GM12878 (cell line): ENCODE measurements at regions not wholly inside any gene's neighbourhood (a gene's known extent, or its start where the extent isn't known, plus 50 kb on each side); places are given as distances from the start of the nearest gene placed in this dataset.
"Not testable (repeated sequence)": the region's sequence is repeated elsewhere in the genome, so short reads cannot be mapped to it uniquely, and the experiment has no call there.

ENCODE experiments used
- ATAC-seq: fragments of 200-7000 bp; cut with Tn5 transposase; 3 replicates; pipeline ENCODE4 v1.9.1; 2020; ENCODE audit warnings: mild to moderate bottlenecking, moderate library complexity
- BruUV-seq: library from RNA; stranded (reverse); fragments of 400-500 nt; replicated peaks from 2 replicates; lab custom pipeline; 2021; lab: Mats Ljungman, UMichigan
- CTCF ChIA-PET: fragments of 300-600 bp; sonication (Branson Sonifier 250); formaldehyde crosslinking; extraction: SDS; loops from one replicate; lab custom pipeline; 2021; ENCODE audit warnings: inconsistent platforms; lab: Yijun Ruan, JAX
- POLR2A ChIA-PET: fragments of 350-600 bp; formaldehyde crosslinking; extraction: SDS; loops from one replicate; lab custom pipeline; 2021; ENCODE audit warnings: inconsistent platforms; lab: Charles Lee
- RAD21 ChIA-PET: fragments of 300-600 bp; sonication (Branson Sonifier 250); formaldehyde crosslinking; loops from one replicate; lab custom pipeline; 2023; ENCODE audit warnings: antibody characterized with exemption; ENCODE audit not compliant: unreplicated experiment; lab: Charles Lee
- SMC1A ChIA-PET: fragments of 300-600 bp; sonication (Branson Sonifier 250); formaldehyde crosslinking; loops from one replicate; lab custom pipeline; 2023; ENCODE audit not compliant: unreplicated experiment, uncharacterized antibody; lab: Charles Lee
- DNase-seq: peaks from one replicate; pipeline ENCODE4 v3.0.0-alpha.2; 2011; ENCODE audit warnings: low read depth, low spot score
- FAIRE-seq: peaks from 3 replicates; lab custom pipeline; 2011; peaks lifted over from hg19 to GRCh38; lab: Jason Lieb, UNC
- H2AFZ ChIP-seq: 2 replicates; pipeline ENCODE4 v1.6.0; 2011; ENCODE audit warnings: low read depth, low read length, control low read depth; ENCODE audit not compliant: control insufficient read depth
- H3K27ac ChIP-seq: 2 replicates; pipeline ENCODE4 v1.5.1; 2011; ENCODE audit warnings: control low read depth; ENCODE audit not compliant: control insufficient read depth, insufficient read depth
- H3K27me3 ChIP-seq, 2 experiments: replicated peaks in 1 of 2; 2 replicates each; pipeline versions ENCODE4 v1.6.0 to v1.6.1; 2011; ENCODE audit warnings: low read length in 1 of 2; ENCODE audit not compliant: control insufficient read depth in 2 of 2, insufficient read depth in 2 of 2
- H3K36me3 ChIP-seq, 2 experiments: 2 replicates each; pipeline ENCODE4 v1.5.1; 2011; ENCODE audit warnings: low read length in 1 of 2; ENCODE audit not compliant: control insufficient read depth in 2 of 2, insufficient read depth in 2 of 2
- H3K4me1 ChIP-seq: 2 replicates; pipeline ENCODE4 v1.6.1; 2011; ENCODE audit warnings: mild to moderate bottlenecking, low read length, moderate library complexity, mixed read lengths; ENCODE audit not compliant: control insufficient read depth, insufficient read depth
- H3K4me2 ChIP-seq: 2 replicates; pipeline ENCODE4 v1.6.0; 2011; ENCODE audit warnings: control low read depth; ENCODE audit not compliant: control insufficient read depth, insufficient read depth
- H3K4me3 ChIP-seq: fragments of 200-600 bp; sonication (generic); 2 replicates; pipeline ENCODE4 v1.5.1; 2016
- H3K79me2 ChIP-seq: 2 replicates; pipeline ENCODE4 v1.6.0; 2011; ENCODE audit warnings: low read length; ENCODE audit not compliant: control insufficient read depth, insufficient read depth
- H3K9ac ChIP-seq: 2 replicates; pipeline ENCODE4 v1.8.0; 2011; ENCODE audit warnings: low read length, control low read depth, mixed read lengths; ENCODE audit not compliant: control insufficient read depth, insufficient read depth
- H3K9me3 ChIP-seq: replicated peaks from 3 replicates; pipeline ENCODE4 v1.5.1; 2011; ENCODE audit warnings: mild to moderate bottlenecking, low read length; ENCODE audit not compliant: control insufficient read depth, insufficient read depth
- H4K20me1 ChIP-seq: 2 replicates; pipeline ENCODE4 v1.6.0; 2011; ENCODE audit not compliant: control insufficient read depth, insufficient read depth
- ASH2L ChIP-seq: fragments of 300-600, 200-600 bp; sonication (generic); IDR thresholded peaks from 2 replicates; pipeline ENCODE4 v1.6.1; 2017; ENCODE audit warnings: low read depth, mild to moderate bottlenecking, borderline replicate concordance
- WGBS: methylation state at CpG from one replicate; pipeline ENCODE4 v1.1.6; 2016; ENCODE audit warnings: low lambda C conversion rate; ENCODE audit not compliant: insufficient replicate concordance, insufficient coverage; ENCODE audit errors: missing lambda C conversion rate; 5-methylcytosine and 5-hydroxymethylcytosine counted together
- in situ Hi-C: fragments of 300-500 bp; cut with MboI; formaldehyde crosslinking; loops from 9 replicates; pipeline ENCODE4 v1.14.3; 2018; ENCODE audit warnings: mixed read lengths
- intact Hi-C: fragments of 100-400 bp; cut with micrococcal nuclease; formaldehyde crosslinking; loops from one replicate; pipeline ENCODE4 v1.14.2; 2022; ENCODE audit not compliant: unreplicated experiment
- TF ChIP-seq, protein P1 (sequence below): IDR thresholded peaks from 2 replicates; pipeline ENCODE4 v1.6.1; 2011; ENCODE audit warnings: mild to moderate bottlenecking, low read depth, low read length, moderate library complexity; ENCODE audit not compliant: insufficient replicate concordance

GRCh38 chr3:144852999-144853398 is 881.4 kb downstream of the DIPK2A start:
- TF ChIP-seq, protein P1, sequence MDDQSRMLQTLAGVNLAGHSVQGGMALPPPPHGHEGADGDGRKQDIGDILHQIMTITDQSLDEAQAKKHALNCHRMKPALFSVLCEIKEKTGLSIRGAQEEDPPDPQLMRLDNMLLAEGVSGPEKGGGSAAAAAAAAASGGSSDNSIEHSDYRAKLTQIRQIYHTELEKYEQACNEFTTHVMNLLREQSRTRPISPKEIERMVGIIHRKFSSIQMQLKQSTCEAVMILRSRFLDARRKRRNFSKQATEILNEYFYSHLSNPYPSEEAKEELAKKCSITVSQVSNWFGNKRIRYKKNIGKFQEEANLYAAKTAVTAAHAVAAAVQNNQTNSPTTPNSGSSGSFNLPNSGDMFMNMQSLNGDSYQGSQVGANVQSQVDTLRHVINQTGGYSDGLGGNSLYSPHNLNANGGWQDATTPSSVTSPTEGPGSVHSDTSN: no peak
- no peak for TF ChIP-seq ASH2L
- CTCF ChIA-PET: no interaction called here
- Histone ChIP-seq H3K4me3 (no peak overlapping the region), H3K79me2 (no peaks in the 10 kb centered on the region), H2AFZ (no peak overlapping the region), H3K36me3 (no peaks in the 10 kb centered on the region), H3K4me2 (no peak overlapping the region), H3K27ac (no peak overlapping the region), H3K4me1 (no peaks in the 10 kb centered on the region), H3K27me3 (no peaks in the 10 kb centered on the region), H4K20me1 (no peaks in the 10 kb centered on the region), H3K9me3 (no peaks in the 10 kb centered on the region), H3K9ac (no peak overlapping the region)
- intact Hi-C loops: no loop called here
- in situ Hi-C loops: no loop called here
- SMC1A ChIA-PET: no interaction called here
- no TSS peak for BruUV-seq
- RAD21 ChIA-PET: no interaction called here
- FAIRE-seq (no peak), ATAC-seq (no peak), DNase-seq (no peak)
- POLR2A ChIA-PET: no interaction called here

GRCh38 chr3:144854020-144854419 is 882.4 kb downstream of the DIPK2A start:
- H3K4me1 ChIP-seq, DNase-seq, H4K20me1 ChIP-seq, POLR2A ChIA-PET, RAD21 ChIA-PET, in situ Hi-C loops, CTCF ChIA-PET, H3K9ac ChIP-seq, FAIRE-seq, SMC1A ChIA-PET, H3K4me2 ChIP-seq, BruUV-seq, intact Hi-C loops, H3K9me3 ChIP-seq, ATAC-seq, H3K27ac ChIP-seq, H3K79me2 ChIP-seq, H2AFZ ChIP-seq, H3K27me3 ChIP-seq, H3K36me3 ChIP-seq, H3K4me3 ChIP-seq: not testable (repeated sequence)
- 68% methylated on average over 9 of the region's 9 CpGs for WGBS
